ENCODE measurements at regions not wholly inside any gene's neighbourhood (a gene's known extent, or its start where the extent isn't known, plus 50 kb on each side); places are given as distances from the start of the nearest gene placed in this dataset.

DNA sequence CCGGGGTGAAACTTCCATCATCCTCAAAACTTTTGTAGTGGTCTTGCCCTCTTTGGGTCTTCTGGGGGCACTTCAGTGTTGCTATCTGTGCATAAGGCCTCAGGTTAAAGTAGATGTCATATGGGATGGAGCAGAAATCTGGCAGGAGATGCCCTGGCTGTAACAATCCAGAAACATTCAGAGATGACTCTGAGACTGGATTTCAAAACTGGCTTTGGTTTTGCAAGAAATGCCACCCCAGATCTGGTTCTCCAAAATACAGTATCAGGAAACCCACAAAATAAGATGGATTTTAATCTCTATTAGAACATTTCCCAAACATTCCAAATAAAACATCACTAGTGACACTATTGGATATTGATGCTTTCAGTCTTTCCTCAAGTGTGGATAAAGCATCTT lies 191.5 kb downstream of the REEP3 start:
- no peak overlapping the region for H3K27ac ChIP-seq (ENCODE audit: low read depth, low read length, poor library complexity, severe bottlenecking)
- no peak overlapping the region for H3K9ac ChIP-seq (ENCODE audit: low read length)
- H2AFZ ChIP-seq (ENCODE audit: low read length): no peak overlapping the region
- no peaks in the 10 kb centered on the region for H3K4me1 ChIP-seq (ENCODE audit: insufficient read depth, low read length, severe bottlenecking)
- H3K79me2 ChIP-seq (ENCODE audit: insufficient read depth, low read length): no peaks in the 10 kb centered on the region
- no peaks in the 10 kb centered on the region for H3K27me3 ChIP-seq (ENCODE audit: insufficient read depth, low read length)
- no peaks in the 10 kb centered on the region for H3K9me3 ChIP-seq (ENCODE audit: low read length)
- no peaks in the 10 kb centered on the region for H4K20me1 ChIP-seq (ENCODE audit: insufficient read depth, low read length)
- H3K4me2 ChIP-seq (ENCODE audit: low read length): no peak overlapping the region
- TF ChIP-seq, protein P1, sequence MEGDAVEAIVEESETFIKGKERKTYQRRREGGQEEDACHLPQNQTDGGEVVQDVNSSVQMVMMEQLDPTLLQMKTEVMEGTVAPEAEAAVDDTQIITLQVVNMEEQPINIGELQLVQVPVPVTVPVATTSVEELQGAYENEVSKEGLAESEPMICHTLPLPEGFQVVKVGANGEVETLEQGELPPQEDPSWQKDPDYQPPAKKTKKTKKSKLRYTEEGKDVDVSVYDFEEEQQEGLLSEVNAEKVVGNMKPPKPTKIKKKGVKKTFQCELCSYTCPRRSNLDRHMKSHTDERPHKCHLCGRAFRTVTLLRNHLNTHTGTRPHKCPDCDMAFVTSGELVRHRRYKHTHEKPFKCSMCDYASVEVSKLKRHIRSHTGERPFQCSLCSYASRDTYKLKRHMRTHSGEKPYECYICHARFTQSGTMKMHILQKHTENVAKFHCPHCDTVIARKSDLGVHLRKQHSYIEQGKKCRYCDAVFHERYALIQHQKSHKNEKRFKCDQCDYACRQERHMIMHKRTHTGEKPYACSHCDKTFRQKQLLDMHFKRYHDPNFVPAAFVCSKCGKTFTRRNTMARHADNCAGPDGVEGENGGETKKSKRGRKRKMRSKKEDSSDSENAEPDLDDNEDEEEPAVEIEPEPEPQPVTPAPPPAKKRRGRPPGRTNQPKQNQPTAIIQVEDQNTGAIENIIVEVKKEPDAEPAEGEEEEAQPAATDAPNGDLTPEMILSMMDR (IDR thresholded peaks at IDR 0.05; ENCODE audit: low read length): no peak
- no peak for TF ChIP-seq EZH2 (IDR thresholded peaks at IDR 0.05; ENCODE audit: borderline replicate concordance, low read length)
- H3F3A ChIP-seq (ENCODE audit: insufficient read depth, low read length): no peaks in the 10 kb centered on the region
- no peaks in the 10 kb centered on the region for H3K36me3 ChIP-seq (ENCODE audit: insufficient read depth, low read length)
- no peak overlapping the region for H3K4me3 ChIP-seq (ENCODE audit: low read depth, low read length, poor library complexity, severe bottlenecking)
- no peaks in the 10 kb centered on the region for H3K9me2 ChIP-seq (ENCODE audit: low read depth, low read length)

DNA sequence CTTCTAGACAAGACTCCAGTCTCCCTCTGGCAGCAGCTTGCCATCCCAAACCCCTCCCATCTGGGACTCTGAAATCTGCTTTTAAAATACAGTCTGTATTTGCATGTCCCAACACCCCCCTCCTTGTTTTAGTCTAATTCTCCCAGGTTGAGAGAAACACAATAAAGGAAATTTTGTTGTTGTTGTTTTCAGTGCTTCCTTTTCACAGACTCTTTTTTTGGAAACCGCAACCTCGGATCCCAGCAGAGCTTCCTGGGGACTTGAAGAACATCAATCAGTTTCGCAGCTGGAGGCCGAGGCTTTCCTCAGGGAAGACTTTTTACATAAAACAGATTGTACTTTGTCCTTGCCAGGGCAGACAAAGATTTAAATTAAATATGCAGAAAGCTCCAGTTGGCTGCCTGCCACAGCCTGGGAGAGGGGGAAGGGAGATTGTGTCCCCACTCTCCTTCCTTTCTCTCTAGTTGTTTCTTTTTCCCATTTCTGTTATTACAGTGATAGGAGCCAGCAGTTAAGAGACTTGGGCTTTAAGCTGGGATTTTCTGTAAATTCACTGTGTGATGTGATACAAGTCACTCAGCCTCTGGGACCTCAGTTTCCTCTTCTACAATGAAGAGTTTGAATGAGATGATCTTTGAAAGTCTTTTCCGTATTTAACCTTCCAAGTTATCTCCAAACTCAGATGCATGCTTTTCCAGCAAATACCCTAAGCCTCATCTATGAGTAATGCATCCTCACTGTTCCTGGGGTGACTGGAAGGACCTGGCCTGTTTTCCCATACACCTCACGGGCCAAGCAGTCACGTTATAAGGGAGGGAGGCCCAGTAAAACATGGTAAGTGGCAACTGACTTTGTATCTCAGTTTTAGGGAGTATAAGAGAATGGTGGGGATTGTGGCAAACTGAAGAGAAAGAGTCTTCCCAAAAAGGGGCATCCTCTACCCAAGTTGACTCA lies 192.3 kb downstream of the REEP3 start:
- Histone ChIP-seq H3K9ac (ENCODE audit: low read length) (no peak overlapping the region), H3K4me1 (ENCODE audit: insufficient read depth, low read length, severe bottlenecking) (no peaks in the 10 kb centered on the region), H4K20me1 (ENCODE audit: insufficient read depth, low read length) (no peaks in the 10 kb centered on the region), H3K4me3 (ENCODE audit: low read depth, low read length, poor library complexity, severe bottlenecking) (no peak overlapping the region), H3F3A (ENCODE audit: insufficient read depth, low read length) (no peaks in the 10 kb centered on the region), H3K27ac (ENCODE audit: low read depth, low read length, poor library complexity, severe bottlenecking) (no peak overlapping the region), H3K9me3 (ENCODE audit: low read length) (no peaks in the 10 kb centered on the region), H3K36me3 (ENCODE audit: insufficient read depth, low read length) (no peaks in the 10 kb centered on the region), H2AFZ (ENCODE audit: low read length) (no peak overlapping the region), H3K9me2 (ENCODE audit: low read depth, low read length) (no peaks in the 10 kb centered on the region), H3K27me3 (ENCODE audit: insufficient read depth, low read length) (no peaks in the 10 kb centered on the region), H3K79me2 (ENCODE audit: insufficient read depth, low read length) (no peaks in the 10 kb centered on the region), H3K4me2 (ENCODE audit: low read length) (no peak overlapping the region)
- TF ChIP-seq, protein P1 (IDR thresholded peaks at IDR 0.05; ENCODE audit: low read length): no peak
- no peak for TF ChIP-seq EZH2 (IDR thresholded peaks at IDR 0.05; ENCODE audit: borderline replicate concordance, low read length)

DNA sequence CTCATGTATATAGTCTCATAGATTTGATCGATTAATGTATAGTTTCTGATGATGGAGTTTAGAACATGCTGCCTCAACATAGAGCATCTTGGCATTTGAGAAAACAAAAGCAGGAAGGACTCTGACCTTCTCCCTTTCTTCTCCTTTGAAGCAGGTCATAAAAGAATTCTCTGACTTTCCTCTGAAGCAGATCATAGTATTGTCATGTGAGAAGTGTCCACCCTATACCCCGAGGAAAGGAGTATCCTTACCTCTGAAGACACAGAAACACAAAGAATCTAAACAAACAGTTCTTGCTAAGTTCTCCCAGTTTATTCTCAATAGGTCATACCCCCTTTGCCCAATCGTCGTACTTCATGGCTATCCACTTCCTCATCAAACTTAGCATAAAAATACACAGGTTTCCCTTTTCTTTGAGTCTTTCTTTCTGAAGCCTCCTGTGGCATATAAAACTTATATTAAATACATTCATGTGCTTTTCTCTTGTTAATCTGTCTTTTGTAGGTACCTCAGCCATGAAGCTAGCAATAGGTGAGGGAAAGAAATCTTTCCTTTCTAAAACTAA lies 194.9 kb downstream of the REEP3 start:
- H3K4me3 ChIP-seq (ENCODE audit: low read depth, low read length, poor library complexity, severe bottlenecking): no peak overlapping the region

More for the DNA sequence above, 194.9 kb downstream of the REEP3 start:
- no peaks in the 10 kb centered on the region for H3F3A ChIP-seq (ENCODE audit: insufficient read depth, low read length)
- H4K20me1 ChIP-seq (ENCODE audit: insufficient read depth, low read length): no peaks in the 10 kb centered on the region
- H3K9me3 ChIP-seq (ENCODE audit: low read length): no peaks in the 10 kb centered on the region
- no peaks in the 10 kb centered on the region for H3K36me3 ChIP-seq (ENCODE audit: insufficient read depth, low read length)
- H3K27me3 ChIP-seq (ENCODE audit: insufficient read depth, low read length): no peaks in the 10 kb centered on the region
- H3K4me1 ChIP-seq (ENCODE audit: insufficient read depth, low read length, severe bottlenecking): no peaks in the 10 kb centered on the region
- H3K9me2 ChIP-seq (ENCODE audit: low read depth, low read length): no peaks in the 10 kb centered on the region
- no peak overlapping the region for H3K4me2 ChIP-seq (ENCODE audit: low read length)
- H3K79me2 ChIP-seq (ENCODE audit: insufficient read depth, low read length): no peaks in the 10 kb centered on the region
- no peak overlapping the region for H3K9ac ChIP-seq (ENCODE audit: low read length)
- no peak overlapping the region for H2AFZ ChIP-seq (ENCODE audit: low read length)
- TF ChIP-seq, protein P1 (IDR thresholded peaks at IDR 0.05; ENCODE audit: low read length): no peak
- H3K27ac ChIP-seq (ENCODE audit: low read depth, low read length, poor library complexity, severe bottlenecking): no peak overlapping the region
